Activated CD8-positive, alpha-beta memory T cell treated with anti-CD3 and anti-CD28 coated beads for 36 hours (primary cell): ENCODE measurements at regions not wholly inside any gene's neighbourhood (a gene's known extent, or its start where the extent isn't known, plus 50 kb on each side); places are given as distances from the start of the nearest gene placed in this dataset.
"Not testable (repeated sequence)": the region's sequence is repeated elsewhere in the genome, so short reads cannot be mapped to it uniquely, and the experiment has no call there.

Experiments used
- CTCF ChIA-PET: fragments of 350-600 bp; sonication (Branson Sonifier 250); formaldehyde crosslinking; loops from one replicate; lab custom pipeline; 2021; ENCODE audit warnings: antibody characterized with exemption; lab: Charles Lee
- POLR2A ChIA-PET: fragments of 350-600 bp; sonication (Branson Sonifier 250); formaldehyde crosslinking; loops from one replicate; lab custom pipeline; 2021; ENCODE audit warnings: antibody characterized with exemption; lab: Charles Lee

- POLR2A ChIA-PET = no interaction called here
- CTCF ChIA-PET = no interaction called here
These were observed 117.9 kb upstream of the PZP start for GRCh38 chr12:9326085-9326484.

GRCh38 chr12:9325471-9325870 lies 117.3 kb upstream of the PZP start:
- POLR2A ChIA-PET = no interaction called here
- CTCF ChIA-PET = no interaction called here

- POLR2A ChIA-PET = no interaction called here
- CTCF ChIA-PET = no interaction called here
These were observed 116.6 kb upstream of the PZP start for GRCh38 chr12:9324782-9325181.

DNA sequence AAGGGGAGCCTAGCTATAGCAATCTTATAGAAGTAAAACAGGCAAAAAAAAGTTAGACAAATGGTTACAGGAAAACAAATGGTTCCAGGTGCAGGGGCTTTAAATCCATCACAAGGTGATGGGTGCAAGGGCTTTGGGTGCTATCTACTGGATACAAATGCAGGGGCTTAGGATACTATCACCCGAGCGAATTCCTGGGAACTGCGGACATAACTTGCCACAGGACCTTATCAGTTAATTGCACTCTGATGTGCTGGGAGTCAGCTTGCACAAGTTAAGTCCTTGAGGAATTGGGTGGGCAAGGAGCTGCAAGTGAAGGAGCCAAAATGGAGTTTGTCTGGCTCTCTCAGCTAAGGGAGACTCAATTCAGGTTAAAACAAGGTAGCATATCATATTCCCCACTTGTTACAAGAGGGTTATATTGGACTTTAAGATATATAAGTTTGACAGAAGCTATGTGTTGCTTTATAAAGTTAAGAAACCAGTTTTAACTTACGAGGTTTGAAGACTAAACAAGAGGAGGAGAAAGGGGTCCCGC lies 115.0 kb upstream of the PZP start:
- POLR2A ChIA-PET = no interaction called here
- CTCF ChIA-PET = no interaction called here

- CTCF ChIA-PET = no interaction called here
These were observed 111.6 kb upstream of the PZP start for GRCh38 chr12:9319842-9320173.

GRCh38 chr12:9319044-9319841 lies 111.0 kb upstream of the PZP start:
- CTCF ChIA-PET = no interaction called here
- POLR2A ChIA-PET = no interaction called here

More at GRCh38 chr12:9319842-9320173, 111.6 kb upstream of the PZP start:
- POLR2A ChIA-PET = no interaction called here

DNA sequence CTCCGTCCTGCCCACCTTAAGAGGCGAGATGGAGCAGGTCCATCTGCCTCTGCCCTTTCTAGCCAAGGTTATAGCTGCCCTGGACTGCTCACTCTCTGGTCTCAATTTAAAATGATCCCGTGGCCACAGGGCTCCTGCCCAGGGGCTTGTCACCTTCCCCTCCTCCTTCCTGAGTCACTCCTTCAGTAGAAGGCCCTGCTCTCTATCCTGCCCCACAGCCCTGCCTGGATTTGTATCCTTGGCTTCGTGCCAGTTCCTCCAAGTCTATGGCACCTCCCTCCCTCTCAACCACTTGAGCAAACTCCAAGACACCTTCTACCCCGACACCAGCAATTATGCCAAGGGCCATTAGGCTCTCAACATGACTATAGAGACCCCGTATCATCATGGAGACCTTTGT lies 105.3 kb upstream of the PZP start:
- CTCF ChIA-PET = not testable (repeated sequence)

DNA sequence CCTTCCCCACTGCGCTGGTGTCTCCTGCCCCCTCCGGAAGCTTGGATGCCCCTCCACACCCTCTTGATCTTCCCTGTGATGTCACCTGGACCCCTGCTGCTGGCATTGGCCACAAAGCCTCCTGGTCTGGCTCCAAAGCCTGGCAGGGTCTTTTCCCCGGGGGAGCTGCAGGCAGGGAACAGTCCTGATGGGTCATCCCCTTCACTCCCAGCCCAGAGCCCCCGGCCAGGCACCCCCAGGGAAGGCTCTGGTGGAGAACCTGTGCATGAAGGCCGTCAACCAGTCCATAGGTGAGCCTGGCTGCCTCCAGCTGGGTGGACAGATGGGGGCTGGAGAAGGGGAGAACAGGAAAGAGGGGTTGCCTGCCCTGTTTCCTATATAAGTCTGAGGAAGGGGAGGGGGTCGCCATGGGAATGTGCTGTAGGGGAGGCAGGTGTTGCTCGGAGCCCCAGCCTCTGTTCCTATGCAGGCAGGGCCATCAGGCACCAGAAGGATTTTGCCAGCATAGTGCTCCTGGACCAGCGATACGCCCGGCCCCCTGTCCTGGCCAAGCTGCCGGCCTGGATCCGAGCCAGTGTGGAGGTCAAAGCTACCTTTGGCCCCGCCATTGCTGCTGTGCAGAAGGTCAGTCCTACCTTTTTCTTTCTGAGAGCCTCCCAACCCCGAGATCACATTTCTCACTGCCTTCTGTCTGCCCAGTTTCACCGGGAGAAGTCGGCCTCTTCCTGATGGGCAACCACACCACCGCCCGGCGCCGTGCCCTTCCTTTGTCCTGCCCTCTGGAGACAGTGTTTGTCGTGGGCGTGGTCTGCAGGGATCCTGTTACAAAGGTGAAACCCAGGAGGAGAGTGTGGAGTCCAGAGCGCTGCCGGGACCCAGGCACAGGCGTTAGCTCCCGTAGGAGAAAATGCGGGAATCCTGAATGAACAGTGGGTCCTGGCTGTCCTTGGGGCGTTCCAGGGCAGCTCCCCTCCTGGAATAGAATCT lies 104.5 kb upstream of the PZP start:
- POLR2A ChIA-PET, CTCF ChIA-PET: not testable (repeated sequence)

More for the DNA sequence above, 105.3 kb upstream of the PZP start:
- POLR2A ChIA-PET = not testable (repeated sequence)

DNA sequence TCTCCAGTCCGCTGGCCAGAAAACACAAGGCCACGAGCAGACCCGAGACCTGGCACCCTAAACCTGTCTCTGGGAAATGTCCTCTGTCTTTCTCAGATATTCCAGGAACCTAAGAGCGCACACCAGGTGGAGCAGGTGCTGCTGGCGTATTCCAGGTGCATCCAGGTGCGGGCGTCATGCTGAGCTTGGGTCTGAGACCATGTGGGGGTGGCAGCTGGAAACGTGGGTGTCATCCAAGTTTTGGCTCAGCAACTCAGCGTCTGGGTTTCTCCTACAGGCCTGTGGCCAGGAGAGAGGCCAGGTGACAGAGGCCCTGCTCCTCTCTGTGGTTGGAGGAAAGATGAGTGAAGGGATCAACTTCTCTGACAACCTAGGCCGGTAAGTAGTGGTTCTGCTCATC lies 103.3 kb upstream of the PZP start:
- POLR2A ChIA-PET, CTCF ChIA-PET: not testable (repeated sequence)

DNA sequence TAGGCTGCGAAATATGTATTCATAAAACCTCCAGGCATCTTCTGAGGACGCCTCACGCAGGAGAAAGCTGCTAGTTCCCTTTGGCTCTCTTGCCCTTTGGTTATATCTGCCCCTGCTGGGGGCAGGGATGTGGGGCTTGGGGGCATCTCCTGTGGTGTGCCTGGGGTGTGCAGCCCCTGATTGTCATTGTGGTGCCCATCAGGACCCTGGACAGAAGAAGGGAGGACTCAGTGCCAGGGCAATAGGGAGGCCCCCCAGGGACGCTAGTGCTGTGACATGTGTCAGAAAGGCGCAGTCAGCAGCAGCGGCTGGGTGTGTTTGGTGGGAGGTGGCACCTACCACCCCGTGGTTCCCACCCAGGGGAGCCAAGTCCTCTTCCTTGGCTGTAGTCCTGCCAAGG lies 102.5 kb upstream of the PZP start:
- CTCF ChIA-PET, POLR2A ChIA-PET: not testable (repeated sequence)

GRCh38 chr12:9309749-9310148 lies 101.6 kb upstream of the PZP start:
- POLR2A ChIA-PET, CTCF ChIA-PET: not testable (repeated sequence)

- CTCF ChIA-PET, POLR2A ChIA-PET: not testable (repeated sequence)
These were observed 100.5 kb upstream of the PZP start for GRCh38 chr12:9308745-9309144.

- CTCF ChIA-PET, POLR2A ChIA-PET: not testable (repeated sequence)
These were observed 100.0 kb upstream of the PZP start for GRCh38 chr12:9308163-9308562.

GRCh38 chr12:9307255-9307654 lies 99.1 kb upstream of the PZP start:
- POLR2A ChIA-PET, CTCF ChIA-PET: not testable (repeated sequence)

DNA sequence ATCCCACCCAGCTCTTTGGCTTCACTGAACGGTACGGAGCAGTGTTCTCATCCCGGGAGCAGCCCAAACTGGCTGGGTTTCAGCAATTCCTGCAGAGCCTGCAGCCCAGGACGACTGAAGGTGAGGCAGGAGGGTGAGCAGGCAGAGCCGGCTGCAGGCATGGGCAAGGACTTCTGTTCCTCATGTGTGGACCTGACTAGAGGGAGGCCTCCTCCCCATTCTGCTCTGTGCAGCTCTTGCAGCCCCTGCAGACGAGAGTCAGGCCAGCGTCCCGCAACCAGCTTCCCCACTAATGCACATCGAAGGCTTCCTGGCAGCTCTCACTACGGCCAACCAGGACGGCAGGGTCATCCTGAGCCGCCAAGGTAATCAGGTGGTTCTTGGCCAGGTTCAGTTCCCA lies 97.8 kb upstream of the PZP start:
- CTCF ChIA-PET, POLR2A ChIA-PET: not testable (repeated sequence)

DNA sequence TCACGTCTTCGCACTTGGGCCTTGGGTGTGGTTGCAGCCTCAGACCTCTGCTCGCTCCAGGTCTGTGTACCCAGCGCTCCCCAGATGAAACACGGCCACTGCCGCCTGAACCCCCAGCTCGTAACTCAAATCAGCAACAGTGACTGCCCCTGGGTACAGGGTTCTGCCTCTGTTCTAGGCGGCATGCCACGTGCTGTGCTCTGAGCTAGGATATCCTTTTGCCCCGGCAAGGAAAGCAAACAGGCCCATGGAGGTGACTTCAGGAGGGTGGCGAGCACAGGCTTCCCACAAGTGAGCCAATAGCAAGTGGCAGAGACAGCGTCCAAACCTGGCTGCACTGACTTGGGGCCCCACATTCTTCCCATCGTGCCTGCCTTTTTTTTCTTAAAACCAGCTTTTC lies 96.3 kb upstream of the PZP start:
- POLR2A ChIA-PET, CTCF ChIA-PET: not testable (repeated sequence)

GRCh38 chr12:9295872-9296271 lies 87.7 kb upstream of the PZP start:
- CTCF ChIA-PET = not testable (repeated sequence)

GRCh38 chr12:9294072-9294620 lies 86.0 kb upstream of the PZP start:
- POLR2A ChIA-PET, CTCF ChIA-PET: not testable (repeated sequence)

More at GRCh38 chr12:9295872-9296271, 87.7 kb upstream of the PZP start:
- POLR2A ChIA-PET = not testable (repeated sequence)

- POLR2A ChIA-PET, CTCF ChIA-PET: not testable (repeated sequence)
These were observed 85.2 kb upstream of the PZP start for GRCh38 chr12:9293391-9293790.

GRCh38 chr12:9289984-9290383 lies 81.8 kb upstream of the PZP start:
- CTCF ChIA-PET, POLR2A ChIA-PET: not testable (repeated sequence)
